ENCODE measurements at regions not wholly inside any gene's neighbourhood (a gene's known extent, or its start where the extent isn't known, plus 50 kb on each side); places are given as distances from the start of the nearest gene placed in this dataset.

DNA sequence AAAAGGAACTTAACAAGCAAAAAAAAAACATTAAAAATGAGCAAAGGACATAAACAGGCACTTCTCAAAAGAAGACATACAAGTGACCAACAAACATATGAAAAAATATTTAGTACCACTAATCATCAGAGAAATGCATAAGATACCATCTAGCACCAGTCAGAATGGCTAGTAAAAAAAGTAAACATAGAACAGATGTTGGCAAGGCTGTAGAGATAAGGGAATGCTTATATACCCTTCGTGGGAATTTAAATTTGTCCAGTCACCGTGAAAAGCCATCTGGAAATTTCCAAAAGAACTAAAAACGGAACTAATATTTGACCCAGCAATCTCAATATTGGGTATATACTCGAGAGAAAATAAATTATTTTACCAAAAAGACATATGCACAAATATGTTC is 1751.3 kb upstream of the LRRTM1 start:
- Histone ChIP-seq H4K20me1 (ENCODE audit: control insufficient read depth, extremely low read depth, insufficient read depth, low read length) (no peaks in the 10 kb centered on the region), H3K4me3 (replicated peaks in 1 of 4; ENCODE audit: control extremely low read depth in 1 of 4, insufficient read depth in 1 of 4, low read depth in 3 of 4, low read length in 4 of 4) (no peak overlapping the region), H3K9ac (ENCODE audit: insufficient read depth, low read length) (no peak overlapping the region), H3K9me3 (ENCODE audit: control insufficient read depth, insufficient read depth, low read depth, low read length) (no peaks in the 10 kb centered on the region), H3K27me3 (ENCODE audit: control insufficient read depth, insufficient read depth, low read length) (no peaks in the 10 kb centered on the region), H3K36me3 (ENCODE audit: control insufficient read depth, insufficient read depth, low read length) (no peaks in the 10 kb centered on the region), H2AFZ (ENCODE audit: low read length) (no peak overlapping the region), H3K27ac (ENCODE audit: insufficient read depth, low read length) (no peak overlapping the region), H3K4me1 (ENCODE audit: control insufficient read depth, extremely low read depth, insufficient read depth, low read length) (no peaks in the 10 kb centered on the region), H3K79me2 (ENCODE audit: control insufficient read depth, insufficient read depth, low read length) (no peaks in the 10 kb centered on the region), H3K4me2 (ENCODE audit: extremely low read depth, insufficient read depth, low read length) (no peak overlapping the region)
- TF ChIP-seq EZH2 (IDR thresholded peaks at IDR 0.05; ENCODE audit: low read length, missing control alignments) (no peak), CTCF (conservative IDR thresholded peaks at IDR 0.05 in 1 of 2, IDR thresholded peaks at IDR 0.05 in 1 of 2; ENCODE audit: low read depth in 1 of 2, low read length in 2 of 2) (no peak)
- DNase-seq (ENCODE audit: low read depth in 2 of 2), result no peak

DNA sequence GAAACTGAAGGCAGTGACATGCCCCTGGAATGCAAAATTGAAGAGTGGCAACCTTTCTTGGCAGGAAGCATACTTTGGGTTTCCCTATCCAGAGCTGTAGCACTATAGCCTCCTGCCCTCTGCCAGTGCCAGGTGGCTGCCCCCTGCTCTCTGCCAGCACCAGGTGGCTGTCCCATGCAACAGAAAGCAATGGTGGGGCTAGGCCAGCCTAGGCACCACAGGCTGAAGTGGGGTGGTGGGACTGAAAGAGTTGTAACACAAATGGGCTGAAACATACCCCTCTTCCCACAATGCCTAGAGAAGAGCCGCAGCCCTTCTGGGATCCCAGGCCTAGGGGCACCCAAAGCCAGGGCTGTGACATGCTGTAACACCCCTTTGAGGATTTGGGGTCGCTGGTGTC is 1739.3 kb upstream of the LRRTM1 start:
- Histone ChIP-seq H4K20me1 (ENCODE audit: control insufficient read depth, extremely low read depth, insufficient read depth, low read length) (no peaks in the 10 kb centered on the region), H3K4me3 (replicated peaks in 1 of 4; ENCODE audit: control extremely low read depth in 1 of 4, insufficient read depth in 1 of 4, low read depth in 3 of 4, low read length in 4 of 4) (no peak overlapping the region), H3K27me3 (ENCODE audit: control insufficient read depth, insufficient read depth, low read length) (no peaks in the 10 kb centered on the region), H3K27ac (ENCODE audit: insufficient read depth, low read length) (no peak overlapping the region), H3K36me3 (ENCODE audit: control insufficient read depth, insufficient read depth, low read length) (no peaks in the 10 kb centered on the region), H3K9ac (ENCODE audit: insufficient read depth, low read length) (no peak overlapping the region), H3K9me3 (ENCODE audit: control insufficient read depth, insufficient read depth, low read depth, low read length) (no peaks in the 10 kb centered on the region), H3K79me2 (ENCODE audit: control insufficient read depth, insufficient read depth, low read length) (no peaks in the 10 kb centered on the region), H3K4me1 (ENCODE audit: control insufficient read depth, extremely low read depth, insufficient read depth, low read length) (no peaks in the 10 kb centered on the region), H2AFZ (ENCODE audit: low read length) (no peak overlapping the region), H3K4me2 (ENCODE audit: extremely low read depth, insufficient read depth, low read length) (no peak overlapping the region)
- no peak for TF ChIP-seq EZH2 (IDR thresholded peaks at IDR 0.05; ENCODE audit: low read length, missing control alignments)
- TF ChIP-seq CTCF (conservative IDR thresholded peaks at IDR 0.05 in 1 of 2, IDR thresholded peaks at IDR 0.05 in 1 of 2; ENCODE audit: low read depth in 1 of 2, low read length in 2 of 2), result no peak
- no peak for DNase-seq (ENCODE audit: low read depth in 2 of 2)

DNA sequence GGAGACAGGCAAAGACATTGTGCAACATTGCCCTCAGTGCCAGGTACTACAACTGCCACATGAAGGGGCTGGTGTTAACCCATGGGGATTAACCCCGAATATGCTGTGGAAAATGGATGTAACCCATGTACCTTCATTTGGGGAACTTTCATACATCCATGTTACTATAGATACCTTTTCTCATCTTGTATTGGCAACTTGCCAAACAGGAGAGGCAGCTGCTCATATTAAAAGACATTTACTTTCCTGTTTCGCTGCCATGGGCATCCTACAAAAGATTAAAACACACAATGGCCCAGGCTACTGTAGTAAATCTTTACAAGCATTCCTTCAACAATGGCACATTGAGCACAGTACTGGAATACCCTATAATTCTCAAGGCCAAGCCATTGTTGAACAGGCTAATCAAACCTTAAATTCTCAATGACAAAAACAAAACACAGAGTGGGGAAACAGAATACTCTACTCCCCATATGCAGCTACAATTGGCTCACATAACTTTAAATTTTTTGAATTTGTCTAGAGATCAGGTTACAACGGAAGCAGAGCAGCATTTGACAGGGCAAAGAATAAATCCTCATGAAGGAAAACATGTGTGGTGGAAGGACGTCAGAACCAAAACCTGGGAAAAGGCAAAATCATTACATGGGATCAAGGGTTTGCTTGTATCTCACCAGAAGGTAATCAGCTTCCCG is 1723.5 kb upstream of the LRRTM1 start:
- H3K36me3 ChIP-seq (ENCODE audit: control insufficient read depth, insufficient read depth, low read length), result no peaks in the 10 kb centered on the region
- H3K4me2 ChIP-seq (ENCODE audit: extremely low read depth, insufficient read depth, low read length), result no peak overlapping the region
- H3K27me3 ChIP-seq (ENCODE audit: control insufficient read depth, insufficient read depth, low read length), result no peaks in the 10 kb centered on the region
- no peak overlapping the region for H2AFZ ChIP-seq (ENCODE audit: low read length)
- H3K9ac ChIP-seq (ENCODE audit: insufficient read depth, low read length), result no peak overlapping the region
- H3K4me3 ChIP-seq (replicated peaks in 1 of 4; ENCODE audit: control extremely low read depth in 1 of 4, insufficient read depth in 1 of 4, low read depth in 3 of 4, low read length in 4 of 4), result no peak overlapping the region
- TF ChIP-seq EZH2 (IDR thresholded peaks at IDR 0.05; ENCODE audit: low read length, missing control alignments) (no peak), CTCF (conservative IDR thresholded peaks at IDR 0.05 in 1 of 2, IDR thresholded peaks at IDR 0.05 in 1 of 2; ENCODE audit: low read depth in 1 of 2, low read length in 2 of 2) (no peak)
- no peak overlapping the region for H3K27ac ChIP-seq (ENCODE audit: insufficient read depth, low read length)
- no peaks in the 10 kb centered on the region for H4K20me1 ChIP-seq (ENCODE audit: control insufficient read depth, extremely low read depth, insufficient read depth, low read length)
- DNase-seq (ENCODE audit: low read depth in 2 of 2), result no peak
- H3K4me1 ChIP-seq (ENCODE audit: control insufficient read depth, extremely low read depth, insufficient read depth, low read length), result no peaks in the 10 kb centered on the region
- no peaks in the 10 kb centered on the region for H3K79me2 ChIP-seq (ENCODE audit: control insufficient read depth, insufficient read depth, low read length)
- no peaks in the 10 kb centered on the region for H3K9me3 ChIP-seq (ENCODE audit: control insufficient read depth, insufficient read depth, low read depth, low read length)

Data from fibroblast of lung (primary cell).